ENCODE measurements at regions not wholly inside any gene's neighbourhood (a gene's known extent, or its start where the extent isn't known, plus 50 kb on each side); places are given as distances from the start of the nearest gene placed in this dataset.
A peak's percentile ranks its signal among the peaks of the same experiment; 100 is the strongest.

DNA sequence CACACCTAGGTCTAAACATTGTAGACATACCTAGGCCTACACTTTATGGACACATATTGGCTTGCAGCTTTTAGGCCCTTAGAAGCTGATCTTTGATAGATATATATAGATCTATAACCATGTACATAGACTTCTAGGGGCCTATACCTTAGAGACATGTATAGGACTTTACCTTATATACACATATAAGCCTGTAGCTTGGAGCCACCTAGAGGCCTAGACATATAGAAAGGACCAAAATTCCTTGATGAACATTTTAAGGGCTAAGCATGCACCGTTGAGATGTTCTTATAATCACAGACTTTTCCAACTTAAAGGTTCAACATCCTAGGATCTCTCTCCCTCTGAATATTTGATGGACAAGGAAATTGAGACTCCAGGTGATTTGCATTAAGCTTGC is 371.7 kb upstream of the SASH1 start:
- Histone ChIP-seq H3K27me3 (ENCODE audit: low read depth) (no peaks in the 10 kb centered on the region), H3K36me3 (replicated peaks) (no peaks in the 10 kb centered on the region), H3K4me3 (no peak overlapping the region), H3K4me1 (no peaks in the 10 kb centered on the region), H3K9me3 (no peaks in the 10 kb centered on the region)
- in situ Hi-C loops (cut with MboI; ENCODE audit: low sequenced_read_pairs): no loop called here
- DNase-seq (ENCODE audit: low spot score in 2 of 2): peak in 1 of 2 experiments; percentile 7

DNA sequence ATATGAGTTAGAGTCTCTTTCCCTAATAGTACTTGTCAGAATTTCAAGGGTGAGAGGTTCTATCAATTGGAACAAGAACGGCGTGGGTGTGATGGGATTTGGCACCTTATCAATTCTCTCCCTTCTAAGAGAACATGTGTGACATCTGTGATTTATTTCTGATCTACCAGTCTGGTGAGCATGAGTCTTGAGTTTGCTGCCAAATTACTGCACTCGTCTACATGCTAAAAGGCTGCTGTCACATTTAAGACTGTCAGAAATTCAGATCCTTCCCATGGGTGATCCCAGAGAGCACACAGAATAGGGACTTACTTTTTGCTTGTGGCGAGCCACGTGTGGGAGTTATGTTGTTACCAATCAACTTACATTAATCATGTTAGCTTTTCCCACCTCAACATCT is 370.2 kb upstream of the SASH1 start:
- in situ Hi-C loops (cut with MboI; ENCODE audit: low sequenced_read_pairs): no loop called here
- H3K4me3 ChIP-seq: no peak overlapping the region
- H3K36me3 ChIP-seq (replicated peaks): no peaks in the 10 kb centered on the region
- no peaks in the 10 kb centered on the region for H3K27me3 ChIP-seq (ENCODE audit: low read depth)
- no peaks in the 10 kb centered on the region for H3K9me3 ChIP-seq
- DNase-seq (ENCODE audit: low spot score in 2 of 2): no peak
- no peaks in the 10 kb centered on the region for H3K4me1 ChIP-seq

DNA sequence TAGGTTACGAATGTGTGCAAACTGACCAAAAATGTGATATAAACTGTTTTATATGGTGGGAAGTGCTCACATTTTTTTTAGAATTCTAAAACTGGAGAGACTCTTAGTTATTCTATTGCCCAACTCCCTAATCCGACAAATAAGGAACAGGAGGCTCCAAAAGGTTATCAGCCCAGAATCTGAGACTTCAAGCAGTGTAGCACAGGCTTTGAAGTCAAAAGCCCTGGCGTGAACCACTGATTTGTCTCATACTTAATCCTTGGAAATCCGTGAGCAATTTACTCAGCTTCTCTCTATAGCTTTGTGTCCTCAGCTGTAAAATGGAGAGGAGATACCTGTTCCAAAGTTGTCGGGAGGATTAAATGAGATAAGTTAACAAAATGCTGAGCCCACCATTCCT is 368.8 kb upstream of the SASH1 start:
- H3K36me3 ChIP-seq (replicated peaks): no peaks in the 10 kb centered on the region
- H3K27me3 ChIP-seq (ENCODE audit: low read depth): no peaks in the 10 kb centered on the region
- in situ Hi-C loops (cut with MboI; ENCODE audit: low sequenced_read_pairs): no loop called here
- H3K9me3 ChIP-seq: no peaks in the 10 kb centered on the region
- no peak overlapping the region for H3K4me3 ChIP-seq
- DNase-seq (ENCODE audit: low spot score in 2 of 2): no peak
- H3K4me1 ChIP-seq: no peaks in the 10 kb centered on the region

DNA sequence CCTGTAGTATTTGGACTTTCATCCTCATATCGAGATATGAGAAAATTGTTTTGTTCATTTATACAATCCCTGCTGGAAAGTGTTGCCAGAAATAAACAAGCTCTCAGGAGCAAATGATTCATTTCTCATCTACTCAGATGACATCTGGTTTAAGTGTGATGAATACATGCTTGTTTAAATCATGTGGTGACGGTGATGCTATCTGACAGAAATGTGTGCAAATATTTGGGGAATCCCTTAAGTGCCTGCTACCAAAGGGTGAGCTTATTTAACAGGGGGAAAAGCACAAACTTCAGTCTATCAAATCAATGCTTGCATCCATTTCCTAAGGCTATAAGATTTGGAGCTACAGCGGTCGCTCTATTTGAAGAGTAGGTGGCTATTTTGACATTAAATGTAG is 368.3 kb upstream of the SASH1 start:
- no peaks in the 10 kb centered on the region for H3K9me3 ChIP-seq
- H3K4me3 ChIP-seq: no peak overlapping the region
- no peaks in the 10 kb centered on the region for H3K4me1 ChIP-seq
- in situ Hi-C loops (cut with MboI; ENCODE audit: low sequenced_read_pairs): no loop called here
- DNase-seq (ENCODE audit: low spot score in 2 of 2): no peak
- no peaks in the 10 kb centered on the region for H3K36me3 ChIP-seq (replicated peaks)
- no peaks in the 10 kb centered on the region for H3K27me3 ChIP-seq (ENCODE audit: low read depth)

DNA sequence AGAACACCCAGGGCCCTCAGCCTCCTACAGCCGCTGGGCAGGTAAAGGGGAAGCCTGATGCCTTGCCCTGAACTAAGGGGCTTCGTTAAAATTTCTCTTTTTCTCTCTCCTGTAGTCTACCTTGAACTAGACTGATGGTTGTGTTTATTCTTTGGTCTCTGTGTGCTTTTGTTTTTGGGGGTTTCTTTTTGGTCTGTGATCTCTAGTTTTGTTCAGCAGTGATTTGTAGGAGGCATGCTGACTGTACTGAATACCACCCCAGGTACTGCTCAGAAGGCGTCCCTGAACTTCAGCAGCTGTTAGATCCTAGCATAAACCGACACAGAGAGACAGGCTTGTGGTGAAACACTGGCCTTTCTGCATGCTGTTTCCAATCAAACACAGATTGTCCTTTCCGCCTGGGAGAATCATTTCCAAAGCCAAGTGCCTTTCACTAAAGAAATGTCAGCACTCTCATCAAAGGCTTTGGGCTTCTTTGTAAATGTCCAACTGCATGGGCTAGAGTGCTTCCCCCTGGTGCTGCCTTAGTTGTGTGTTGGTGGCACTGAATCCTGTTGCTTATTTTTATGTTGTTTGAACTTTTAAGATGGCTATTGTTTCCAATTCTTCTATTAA is 364.7 kb upstream of the SASH1 start:
- in situ Hi-C loops (cut with MboI; ENCODE audit: low sequenced_read_pairs): no loop called here
- Histone ChIP-seq H3K4me1 (no peaks in the 10 kb centered on the region), H3K9me3 (no peaks in the 10 kb centered on the region), H3K4me3 (no peak overlapping the region), H3K27me3 (ENCODE audit: low read depth) (0 out of 2 replicates have a peak, but pooled peaks cover 2% of the 10 kb centered on the region), H3K36me3 (replicated peaks) (no peaks in the 10 kb centered on the region)
- no peak for DNase-seq (ENCODE audit: low spot score in 2 of 2)

DNA sequence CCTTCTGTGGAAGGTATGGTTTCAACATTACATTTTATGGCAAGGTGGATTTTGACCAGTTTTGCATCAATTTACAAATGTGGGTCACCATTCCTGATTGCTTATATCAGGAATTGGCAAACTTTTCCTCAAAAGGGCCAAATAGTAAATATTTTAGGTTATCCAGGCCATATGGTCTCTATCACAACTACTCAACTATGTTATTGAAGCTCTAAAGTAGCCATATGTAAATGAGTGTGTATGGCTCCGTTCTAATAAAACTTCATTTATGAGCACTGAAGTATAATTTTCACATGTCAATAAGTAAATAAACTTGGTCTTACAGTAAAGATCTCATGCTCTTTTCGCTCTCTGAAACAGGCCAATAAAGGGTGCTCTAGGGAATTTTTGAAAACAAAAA is 362.7 kb upstream of the SASH1 start:
- Histone ChIP-seq H3K9me3 (no peaks in the 10 kb centered on the region), H3K36me3 (replicated peaks) (no peaks in the 10 kb centered on the region), H3K4me1 (no peaks in the 10 kb centered on the region), H3K4me3 (no peak overlapping the region), H3K27me3 (ENCODE audit: low read depth) (0 out of 2 replicates have a peak, but pooled peaks cover 2% of the 10 kb centered on the region)
- DNase-seq (ENCODE audit: low spot score in 2 of 2): no peak
- in situ Hi-C loops (cut with MboI; ENCODE audit: low sequenced_read_pairs): no loop called here

DNA sequence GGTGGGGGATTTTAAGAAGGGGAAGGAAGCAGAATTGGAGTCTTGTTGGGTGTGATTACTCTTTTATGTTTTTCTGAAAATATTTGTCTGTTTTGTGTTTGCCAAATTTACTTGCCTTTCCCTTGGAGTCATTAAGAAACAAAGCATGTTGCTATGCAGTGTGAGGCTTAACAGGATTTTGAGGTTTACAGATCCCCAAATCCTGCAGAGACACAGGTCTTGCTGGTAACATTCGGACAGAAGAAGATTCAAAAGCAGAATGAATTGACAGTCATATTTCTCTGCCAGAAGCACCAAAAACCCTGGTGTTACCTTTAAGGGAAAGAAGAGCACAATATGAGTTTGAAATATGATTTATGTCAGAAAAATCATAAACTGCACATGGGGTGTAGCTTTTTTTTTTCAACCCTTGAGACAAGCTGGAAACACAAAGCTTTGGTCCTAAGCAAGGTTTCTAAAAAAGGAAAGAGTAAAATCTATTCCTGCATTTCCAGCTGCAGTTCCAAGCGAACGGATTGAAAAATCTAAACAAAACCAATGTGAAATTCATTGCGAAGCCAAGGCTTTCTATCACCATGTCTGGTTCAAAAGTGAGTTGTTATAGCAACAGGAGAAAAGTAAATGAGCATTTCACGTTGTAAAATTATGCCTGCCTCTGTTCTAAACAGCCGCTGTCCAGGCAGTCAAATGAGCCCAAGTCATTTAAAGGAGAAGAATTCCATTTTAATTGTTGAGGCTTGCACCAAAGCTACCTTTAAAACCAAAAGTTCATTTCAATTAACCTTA is 358.9 kb upstream of the SASH1 start:
- DNase-seq (ENCODE audit: low spot score in 2 of 2): no peak
- H3K4me1 ChIP-seq: no peaks in the 10 kb centered on the region
- H3K36me3 ChIP-seq (replicated peaks): no peaks in the 10 kb centered on the region
- in situ Hi-C loops (cut with MboI; ENCODE audit: low sequenced_read_pairs): no loop called here
- H3K27me3 ChIP-seq (ENCODE audit: low read depth): 0 out of 2 replicates have a peak, but pooled peaks cover 2% of the 10 kb centered on the region
- H3K9me3 ChIP-seq: no peaks in the 10 kb centered on the region
- no peak overlapping the region for H3K4me3 ChIP-seq

DNA sequence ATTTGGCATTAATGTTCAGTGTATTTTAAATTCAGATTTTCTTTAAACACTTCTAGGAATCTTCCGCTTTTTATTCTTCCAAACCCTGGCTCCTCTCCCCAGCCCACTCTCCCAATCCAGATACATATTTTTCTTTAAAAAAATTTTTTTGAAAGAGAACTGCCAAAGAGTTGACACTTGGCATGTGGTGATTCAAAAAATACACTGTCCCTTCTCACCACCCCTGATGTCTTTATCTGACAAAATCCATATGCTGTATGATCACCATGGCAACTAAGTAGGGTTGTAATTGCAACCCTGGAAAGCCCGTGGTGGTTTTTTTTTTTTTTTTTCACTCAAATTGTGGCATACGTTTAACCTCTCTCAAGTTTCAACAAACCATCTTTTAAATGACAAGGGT is 355.8 kb upstream of the SASH1 start:
- in situ Hi-C loops (cut with MboI; ENCODE audit: low sequenced_read_pairs): no loop called here
- Histone ChIP-seq H3K4me3 (no peak overlapping the region), H3K27me3 (ENCODE audit: low read depth) (0 out of 2 replicates have a peak, but pooled peaks cover 2% of the 10 kb centered on the region), H3K36me3 (replicated peaks) (no peaks in the 10 kb centered on the region), H3K9me3 (no peaks in the 10 kb centered on the region), H3K4me1 (no peaks in the 10 kb centered on the region)
- no peak for DNase-seq (ENCODE audit: low spot score in 2 of 2)

DNA sequence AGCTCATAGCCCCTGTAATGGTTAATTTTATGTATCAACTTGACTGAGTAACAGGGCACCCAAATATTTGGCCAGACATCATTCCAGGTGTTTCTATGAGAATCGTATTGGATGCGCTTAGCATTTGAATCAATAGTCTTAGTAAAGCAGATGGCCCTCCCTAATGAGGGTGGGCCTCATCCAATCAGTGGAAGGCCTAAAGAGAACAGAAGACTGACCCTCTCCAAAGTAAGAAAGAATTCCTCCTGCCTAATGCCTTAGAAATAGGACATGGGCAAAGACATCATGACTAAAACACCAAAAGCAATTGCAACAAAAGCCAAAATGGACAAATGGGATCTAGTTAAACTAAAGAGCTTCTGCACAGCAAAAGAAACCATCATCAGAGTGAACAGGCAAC is 352.5 kb upstream of the SASH1 start:
- Histone ChIP-seq H3K36me3 (replicated peaks) (no peaks in the 10 kb centered on the region), H3K4me1 (no peaks in the 10 kb centered on the region), H3K9me3 (no peaks in the 10 kb centered on the region), H3K27me3 (ENCODE audit: low read depth) (no peaks in the 10 kb centered on the region), H3K4me3 (no peak overlapping the region)
- in situ Hi-C loops (cut with MboI; ENCODE audit: low sequenced_read_pairs): no loop called here
- no peak for DNase-seq (ENCODE audit: low spot score in 2 of 2)

DNA sequence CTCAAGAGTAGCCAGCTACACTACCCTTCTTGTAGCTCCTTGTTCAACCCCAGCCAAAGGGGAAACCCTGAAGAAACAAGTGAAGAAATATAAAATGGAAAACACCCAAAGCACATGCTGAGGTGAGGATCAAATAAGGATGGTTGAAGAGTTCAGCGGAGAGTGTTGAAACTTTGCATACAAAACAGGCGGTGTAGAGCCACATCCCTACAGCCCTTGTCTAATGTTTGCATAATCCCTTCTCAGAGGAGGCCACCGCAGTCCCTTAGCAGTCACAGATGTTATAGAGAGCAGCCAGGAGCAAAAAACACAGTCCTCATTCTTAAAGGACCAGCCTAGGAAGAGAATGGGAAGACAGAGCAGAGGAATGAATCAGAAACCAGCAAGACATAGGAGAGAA is 350.7 kb upstream of the SASH1 start:
- Histone ChIP-seq H3K4me3 (no peak overlapping the region), H3K9me3 (no peaks in the 10 kb centered on the region), H3K36me3 (replicated peaks) (no peaks in the 10 kb centered on the region), H3K4me1 (no peaks in the 10 kb centered on the region), H3K27me3 (ENCODE audit: low read depth) (no peaks in the 10 kb centered on the region)
- no peak for DNase-seq (ENCODE audit: low spot score in 2 of 2)
- in situ Hi-C loops (cut with MboI; ENCODE audit: low sequenced_read_pairs): no loop called here

DNA sequence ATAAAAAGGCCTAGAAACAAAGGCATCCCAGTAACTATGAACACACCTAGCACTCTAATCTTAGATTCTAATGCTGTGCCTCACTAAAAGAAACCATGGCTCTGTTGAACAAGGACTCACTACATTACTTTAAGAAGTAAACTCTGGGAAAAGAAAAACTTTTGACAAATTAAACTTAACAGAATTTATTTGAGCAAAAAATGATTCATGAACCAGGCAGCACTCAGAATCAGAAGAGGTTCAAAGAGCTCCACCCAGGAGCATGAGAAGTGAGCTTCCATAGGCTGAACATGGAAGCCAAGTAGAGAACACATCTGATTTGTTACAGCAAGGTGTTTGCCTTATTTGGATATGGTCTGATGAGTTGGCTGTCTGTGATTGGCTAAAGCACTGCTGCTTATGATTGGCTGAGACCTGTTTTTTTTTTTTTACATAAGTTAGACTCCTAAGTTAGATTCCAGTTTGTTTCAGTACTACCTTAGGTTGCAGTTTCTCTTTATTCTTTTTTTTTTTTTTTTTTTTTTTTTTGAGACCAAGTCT is 343.6 kb upstream of the SASH1 start:
- Histone ChIP-seq H3K36me3 (replicated peaks) (no peaks in the 10 kb centered on the region), H3K9me3 (no peaks in the 10 kb centered on the region), H3K4me3 (no peak overlapping the region), H3K4me1 (no peaks in the 10 kb centered on the region), H3K27me3 (ENCODE audit: low read depth) (no peaks in the 10 kb centered on the region)
- in situ Hi-C loops (cut with MboI; ENCODE audit: low sequenced_read_pairs): no loop called here
- DNase-seq (ENCODE audit: low spot score in 2 of 2): no peak

DNA sequence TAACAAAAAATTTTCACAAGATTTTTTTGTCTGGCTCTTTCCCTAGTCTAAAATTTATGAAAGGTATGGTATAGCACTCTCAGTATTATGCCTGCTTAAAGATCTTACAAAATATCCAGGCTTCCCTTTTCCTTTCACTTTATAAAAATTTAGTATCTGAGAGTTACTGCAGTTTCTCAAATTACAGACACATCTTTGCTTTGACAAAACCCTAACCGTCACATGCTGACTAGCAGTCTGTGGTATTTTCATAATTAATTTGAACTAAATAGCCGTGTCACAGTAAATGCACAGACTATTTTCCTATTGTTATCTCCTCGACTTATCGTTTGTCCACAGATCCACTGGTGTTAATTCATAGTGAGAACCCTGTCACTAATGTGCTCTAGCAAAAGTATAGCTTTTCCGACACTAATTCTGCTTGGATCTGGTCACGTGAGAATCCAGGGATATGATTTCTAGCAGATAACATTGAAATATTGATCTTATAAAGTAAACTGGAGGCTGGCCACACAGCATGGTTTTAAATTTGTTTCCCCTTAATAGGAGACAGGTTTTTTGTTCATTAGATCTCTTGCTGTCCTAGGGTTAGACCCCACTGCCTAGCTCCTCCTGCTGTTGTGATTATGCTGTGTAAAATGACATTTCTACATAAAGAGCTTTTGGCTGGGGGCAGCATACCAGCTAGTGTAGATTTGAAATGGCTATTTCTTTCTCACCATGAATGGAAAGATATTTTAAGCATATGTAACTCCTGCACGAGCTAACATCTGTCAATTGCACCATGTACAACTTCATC is 340.6 kb upstream of the SASH1 start:
- no peak for DNase-seq (ENCODE audit: low spot score in 2 of 2)
- no peak overlapping the region for H3K4me3 ChIP-seq
- H3K36me3 ChIP-seq (replicated peaks): no peaks in the 10 kb centered on the region
- no peaks in the 10 kb centered on the region for H3K9me3 ChIP-seq
- H3K4me1 ChIP-seq: no peaks in the 10 kb centered on the region
- in situ Hi-C loops (cut with MboI; ENCODE audit: low sequenced_read_pairs): no loop called here
- H3K27me3 ChIP-seq (ENCODE audit: low read depth): no peaks in the 10 kb centered on the region

DNA sequence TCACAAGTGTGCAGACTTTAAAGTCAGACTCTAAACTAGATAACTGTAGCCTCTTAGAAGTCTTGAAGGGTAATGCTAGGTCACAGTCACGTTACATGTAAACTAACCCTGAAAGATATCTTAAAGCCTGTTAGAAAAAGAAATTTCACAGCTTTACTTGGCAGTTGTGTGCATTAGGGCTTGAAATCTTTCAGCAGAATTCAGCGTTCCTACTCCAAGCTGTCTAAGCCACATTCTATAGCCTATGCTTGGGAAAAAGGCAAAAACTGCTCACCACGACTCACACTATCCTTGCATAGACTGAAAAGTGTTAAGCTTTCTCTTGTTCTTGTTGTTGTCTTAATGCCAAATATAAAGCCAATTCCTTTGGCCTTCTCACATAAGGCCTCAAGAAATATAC is 338.0 kb upstream of the SASH1 start:
- no peaks in the 10 kb centered on the region for H3K4me1 ChIP-seq
- in situ Hi-C loops (cut with MboI; ENCODE audit: low sequenced_read_pairs): no loop called here
- no peaks in the 10 kb centered on the region for H3K36me3 ChIP-seq (replicated peaks)
- no peak for DNase-seq (ENCODE audit: low spot score in 2 of 2)
- no peaks in the 10 kb centered on the region for H3K27me3 ChIP-seq (ENCODE audit: low read depth)
- H3K9me3 ChIP-seq: no peaks in the 10 kb centered on the region
- no peak overlapping the region for H3K4me3 ChIP-seq

DNA sequence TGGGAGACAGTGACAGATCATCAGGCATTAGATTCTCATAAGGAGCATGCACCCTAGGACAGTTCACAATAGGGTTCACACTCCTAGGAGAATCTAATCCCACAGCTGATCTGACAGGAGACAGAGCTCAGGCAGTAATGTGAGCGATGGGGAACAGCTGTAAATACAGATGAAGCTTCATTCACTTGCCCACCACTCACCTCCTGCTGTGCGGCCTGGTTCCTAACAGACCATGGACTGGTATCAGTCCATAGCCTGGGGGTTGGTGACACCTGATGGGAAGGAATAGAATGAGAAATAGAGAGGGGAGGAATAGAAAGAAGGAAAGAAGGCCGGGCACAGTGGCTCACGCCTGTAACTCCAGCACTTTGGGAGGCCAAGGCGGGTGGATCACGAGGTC is 336.8 kb upstream of the SASH1 start:
- Histone ChIP-seq H3K9me3 (no peaks in the 10 kb centered on the region), H3K27me3 (ENCODE audit: low read depth) (no peaks in the 10 kb centered on the region), H3K36me3 (replicated peaks) (no peaks in the 10 kb centered on the region), H3K4me1 (no peaks in the 10 kb centered on the region), H3K4me3 (no peak overlapping the region)
- DNase-seq (ENCODE audit: low spot score in 2 of 2): no peak
- in situ Hi-C loops (cut with MboI; ENCODE audit: low sequenced_read_pairs): no loop called here
